ENCODE measurements at regions not wholly inside any gene's neighbourhood (a gene's known extent, or its start where the extent isn't known, plus 50 kb on each side); places are given as distances from the start of the nearest gene placed in this dataset.

DNA sequence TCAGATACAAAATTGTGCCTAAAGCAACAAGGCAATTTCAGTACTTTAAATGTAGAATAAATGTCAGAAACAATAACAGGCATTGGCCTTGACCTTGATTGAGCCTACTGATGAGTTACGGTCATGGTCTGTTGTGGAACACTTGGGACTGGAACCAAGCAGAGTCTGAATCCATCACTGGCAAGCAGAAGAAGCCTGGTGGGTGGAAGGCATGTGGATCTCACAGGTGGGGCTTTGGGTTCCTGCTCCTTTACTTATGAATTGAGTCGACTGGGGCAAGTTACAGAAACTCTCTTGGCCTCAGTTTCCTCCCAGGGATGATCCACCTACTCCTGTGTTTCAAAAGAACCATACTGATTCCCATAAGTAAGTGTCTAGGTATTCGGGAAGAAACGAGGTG is 102.3 kb downstream of the KCNF1 start:
- H3K27ac ChIP-seq: no peak overlapping the region
- TF ChIP-seq CTCF (IDR thresholded peaks at IDR 0.05) (no peak), ZFX (IDR thresholded peaks at IDR 0.05; ENCODE audit: borderline replicate concordance) (no peak)

DNA sequence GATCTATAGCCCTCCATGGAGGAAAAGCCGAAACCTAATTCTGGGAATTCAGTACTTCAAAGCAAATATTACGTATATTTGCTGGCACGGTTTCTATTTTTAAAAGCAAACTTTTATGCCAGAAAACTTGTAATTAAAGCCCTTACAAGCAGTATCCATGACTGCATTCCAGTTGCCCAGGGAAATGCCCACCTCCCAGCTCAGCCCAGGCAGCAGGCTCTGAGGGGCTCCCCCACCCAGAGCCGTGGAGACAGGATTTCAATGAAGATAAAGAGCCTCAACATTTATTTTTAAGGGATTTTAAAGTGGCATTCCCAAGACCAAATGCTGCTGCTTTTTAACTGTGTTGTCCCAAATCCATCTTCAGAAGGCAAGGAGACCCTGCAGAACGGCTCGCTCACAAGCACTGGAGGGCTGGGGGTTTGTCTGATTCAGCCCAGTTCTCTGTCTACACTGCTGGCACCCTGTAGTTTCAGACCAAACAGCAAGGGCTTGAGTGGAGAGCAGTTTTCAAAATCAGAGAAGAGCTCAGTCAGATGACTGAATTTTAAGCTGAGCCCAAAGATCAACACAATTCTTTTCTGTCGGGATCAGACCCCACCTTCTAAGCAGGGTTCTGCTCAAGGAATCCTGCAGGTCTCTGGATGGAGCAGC is 105.1 kb downstream of the KCNF1 start:
- H3K27ac ChIP-seq: no peak overlapping the region
- no peak for TF ChIP-seq CTCF (IDR thresholded peaks at IDR 0.05)
- no peak for TF ChIP-seq ZFX (IDR thresholded peaks at IDR 0.05; ENCODE audit: borderline replicate concordance)

GRCh38 chr2:11017921-11018320 is 106.2 kb downstream of the KCNF1 start:
- TF ChIP-seq CTCF (IDR thresholded peaks at IDR 0.05) (no peak), ZFX (IDR thresholded peaks at IDR 0.05; ENCODE audit: borderline replicate concordance) (no peak)
- H3K27ac ChIP-seq: no peak overlapping the region

- TF ChIP-seq CTCF (IDR thresholded peaks at IDR 0.05) (no peak), ZFX (IDR thresholded peaks at IDR 0.05; ENCODE audit: borderline replicate concordance) (no peak)
- H3K27ac ChIP-seq: no peak overlapping the region
Measured at GRCh38 chr2:11018651-11019185, 107.0 kb downstream of the KCNF1 start.

DNA sequence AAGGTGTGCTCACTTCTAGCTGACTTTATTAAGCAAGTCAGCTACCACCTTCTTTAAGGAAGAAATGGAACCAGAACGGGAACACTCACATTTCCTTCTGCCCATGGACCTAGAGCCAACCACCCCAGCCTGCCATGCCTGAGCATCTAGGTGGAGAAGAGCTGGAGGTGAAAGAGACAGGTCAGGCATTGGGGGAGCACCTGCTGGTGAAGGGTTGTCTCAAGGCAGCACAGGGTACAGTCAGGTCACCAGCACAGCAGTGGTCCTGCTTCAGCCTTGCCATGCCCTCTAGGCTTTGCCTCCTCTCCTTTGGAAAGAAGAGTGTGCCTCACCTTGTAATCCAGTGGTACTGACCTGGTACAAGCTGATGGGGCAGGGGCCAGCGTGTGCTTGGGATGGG is 107.9 kb downstream of the KCNF1 start:
- TF ChIP-seq ZFX (IDR thresholded peaks at IDR 0.05; ENCODE audit: borderline replicate concordance): no peak
- no peak for TF ChIP-seq CTCF (IDR thresholded peaks at IDR 0.05)
- no peak overlapping the region for H3K27ac ChIP-seq

- TF ChIP-seq ZFX (IDR thresholded peaks at IDR 0.05; ENCODE audit: borderline replicate concordance) (no peak), CTCF (IDR thresholded peaks at IDR 0.05) (no peak)
- H3K27ac ChIP-seq: no peak overlapping the region
Measured at GRCh38 chr2:11022064-11022463, 110.3 kb downstream of the KCNF1 start.

DNA sequence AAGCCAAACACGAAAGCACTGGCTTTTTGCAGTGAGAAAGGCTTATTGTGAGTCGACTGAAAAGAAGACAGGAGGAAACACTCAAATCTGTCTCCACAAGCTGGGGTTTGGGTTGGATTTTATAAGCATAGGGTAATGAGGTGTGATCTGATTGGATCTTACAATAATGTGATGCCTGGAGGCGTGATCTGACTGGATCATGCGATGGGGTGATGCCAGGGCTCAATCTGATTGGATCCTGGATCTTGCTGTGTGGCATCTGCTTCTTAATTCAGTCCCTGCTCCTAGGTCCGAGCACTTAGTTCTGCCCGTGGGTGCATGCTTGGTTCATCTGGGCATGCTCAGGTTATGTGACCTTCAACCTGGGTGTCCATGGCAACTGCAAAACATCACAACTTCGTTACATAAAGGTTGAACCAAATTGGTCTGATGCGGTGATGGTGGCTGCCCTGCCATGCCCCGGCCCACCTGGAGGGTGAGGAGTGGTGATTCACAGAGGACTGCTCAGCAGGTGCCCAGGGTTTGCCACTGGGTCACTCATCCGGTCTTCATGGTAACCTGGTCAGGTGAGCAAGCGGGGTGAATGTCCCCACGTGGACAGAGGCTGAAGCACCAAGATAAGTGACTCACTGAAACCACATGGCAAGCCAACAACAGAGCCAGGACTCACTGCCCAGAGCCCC is 111.0 kb downstream of the KCNF1 start:
- H3K27ac ChIP-seq: no peak overlapping the region
- TF ChIP-seq ZFX (IDR thresholded peaks at IDR 0.05; ENCODE audit: borderline replicate concordance) (no peak), CTCF (IDR thresholded peaks at IDR 0.05) (no peak)
